ENCODE measurements at regions not wholly inside any gene's neighbourhood (a gene's known extent, or its start where the extent isn't known, plus 50 kb on each side); places are given as distances from the start of the nearest gene placed in this dataset.

DNA sequence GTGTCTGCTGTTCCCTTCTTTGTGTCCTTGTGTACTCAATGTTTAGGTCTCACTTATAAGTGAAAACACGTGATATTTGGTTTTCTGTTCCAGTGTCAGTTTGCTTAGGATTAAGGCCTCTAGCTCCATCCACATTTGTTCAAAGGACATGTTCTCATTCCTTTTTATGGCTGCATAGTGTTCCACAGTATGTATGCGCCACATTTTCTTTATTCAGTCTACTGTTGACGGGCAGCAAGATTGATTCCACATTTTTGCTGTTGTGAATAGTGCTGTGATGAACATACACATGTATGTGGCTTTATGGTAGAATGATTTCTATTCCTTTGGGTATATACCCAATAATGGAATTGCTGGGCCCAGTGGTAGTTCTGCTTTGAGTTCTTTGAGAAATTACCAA is 122.7 kb upstream of the THBS1 start:
- TF ChIP-seq, protein P1, sequence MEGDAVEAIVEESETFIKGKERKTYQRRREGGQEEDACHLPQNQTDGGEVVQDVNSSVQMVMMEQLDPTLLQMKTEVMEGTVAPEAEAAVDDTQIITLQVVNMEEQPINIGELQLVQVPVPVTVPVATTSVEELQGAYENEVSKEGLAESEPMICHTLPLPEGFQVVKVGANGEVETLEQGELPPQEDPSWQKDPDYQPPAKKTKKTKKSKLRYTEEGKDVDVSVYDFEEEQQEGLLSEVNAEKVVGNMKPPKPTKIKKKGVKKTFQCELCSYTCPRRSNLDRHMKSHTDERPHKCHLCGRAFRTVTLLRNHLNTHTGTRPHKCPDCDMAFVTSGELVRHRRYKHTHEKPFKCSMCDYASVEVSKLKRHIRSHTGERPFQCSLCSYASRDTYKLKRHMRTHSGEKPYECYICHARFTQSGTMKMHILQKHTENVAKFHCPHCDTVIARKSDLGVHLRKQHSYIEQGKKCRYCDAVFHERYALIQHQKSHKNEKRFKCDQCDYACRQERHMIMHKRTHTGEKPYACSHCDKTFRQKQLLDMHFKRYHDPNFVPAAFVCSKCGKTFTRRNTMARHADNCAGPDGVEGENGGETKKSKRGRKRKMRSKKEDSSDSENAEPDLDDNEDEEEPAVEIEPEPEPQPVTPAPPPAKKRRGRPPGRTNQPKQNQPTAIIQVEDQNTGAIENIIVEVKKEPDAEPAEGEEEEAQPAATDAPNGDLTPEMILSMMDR (IDR thresholded peaks at IDR 0.05; ENCODE audit: unreplicated experiment in 3 of 3): no peak
- Mint-ChIP-seq H3K9me3 (peaks cover 2% of the 10 kb centered on the region), H3K27me3 (ENCODE audit: low read depth) (peaks cover 5% of the 10 kb centered on the region), H3K4me3 (no peak overlapping the region), H3K36me3 (ENCODE audit: low read depth) (no peaks in the 10 kb centered on the region), H3K27ac (no peak overlapping the region), H3K4me1 (peaks cover 46% of the 10 kb centered on the region)

- Mint-ChIP-seq H3K4me1 (peaks cover 40% of the 10 kb centered on the region), H3K4me3 (no peak overlapping the region), H3K36me3 (ENCODE audit: low read depth) (no peaks in the 10 kb centered on the region), H3K9me3 (peaks cover 2% of the 10 kb centered on the region), H3K27ac (no peak overlapping the region), H3K27me3 (ENCODE audit: low read depth) (peaks cover 5% of the 10 kb centered on the region)
- TF ChIP-seq, protein P1 (IDR thresholded peaks at IDR 0.05; ENCODE audit: unreplicated experiment in 3 of 3): no peak
Observed at GRCh38 chr15:39459548-39459947, 121.3 kb upstream of the THBS1 start.

- Mint-ChIP-seq H3K36me3 (ENCODE audit: low read depth) (no peaks in the 10 kb centered on the region), H3K27me3 (ENCODE audit: low read depth) (peaks cover 5% of the 10 kb centered on the region), H3K4me3 (no peak overlapping the region), H3K27ac (peak overlapping the region in 1 of 3 experiments; percentile 78), H3K4me1 (peaks cover 28% of the 10 kb centered on the region), H3K9me3 (peaks cover 2% of the 10 kb centered on the region)
- TF ChIP-seq, protein P1 (IDR thresholded peaks at IDR 0.05; ENCODE audit: unreplicated experiment in 3 of 3): no peak
Observed at GRCh38 chr15:39460748-39461147, 120.1 kb upstream of the THBS1 start.

DNA sequence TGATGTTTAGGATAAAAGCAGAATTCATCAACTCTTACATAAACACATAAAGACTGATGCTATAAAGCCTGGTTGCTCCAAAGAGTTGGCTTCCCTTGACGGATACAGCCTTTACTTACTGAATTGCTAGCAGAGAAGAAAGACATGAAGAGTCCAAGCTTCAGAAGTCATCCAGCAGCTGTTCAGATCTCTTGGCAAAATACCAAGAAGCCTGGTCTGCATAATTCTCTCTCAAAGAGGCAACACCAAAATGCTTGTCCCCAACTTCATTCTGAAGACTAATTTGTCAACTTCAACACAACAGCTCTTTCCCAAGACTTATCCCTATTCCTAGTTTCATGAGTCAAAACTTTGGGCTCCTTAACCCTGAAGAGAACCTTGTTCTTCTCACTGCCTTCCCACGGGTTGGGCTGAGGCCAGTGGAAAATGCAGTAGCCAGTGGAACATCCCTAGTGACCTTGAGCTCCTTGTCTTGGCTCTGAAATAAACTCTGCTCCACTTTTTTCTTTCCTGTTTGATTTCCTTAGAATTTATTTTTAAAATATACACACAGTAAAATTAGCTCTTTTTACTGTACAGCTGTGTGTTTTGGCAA is 119.2 kb upstream of the THBS1 start:
- peaks cover 2% of the 10 kb centered on the region for H3K9me3 Mint-ChIP-seq
- H3K4me1 Mint-ChIP-seq: peaks cover 20% of the 10 kb centered on the region
- peaks cover 5% of the 10 kb centered on the region for H3K27me3 Mint-ChIP-seq (ENCODE audit: low read depth)
- no peaks in the 10 kb centered on the region for H3K36me3 Mint-ChIP-seq (ENCODE audit: low read depth)
- peak overlapping the region; percentile 38 to 87 (median 78) for H3K27ac Mint-ChIP-seq
- TF ChIP-seq, protein P1 (IDR thresholded peaks at IDR 0.05; ENCODE audit: unreplicated experiment in 3 of 3): no peak
- no peak overlapping the region for H3K4me3 Mint-ChIP-seq

DNA sequence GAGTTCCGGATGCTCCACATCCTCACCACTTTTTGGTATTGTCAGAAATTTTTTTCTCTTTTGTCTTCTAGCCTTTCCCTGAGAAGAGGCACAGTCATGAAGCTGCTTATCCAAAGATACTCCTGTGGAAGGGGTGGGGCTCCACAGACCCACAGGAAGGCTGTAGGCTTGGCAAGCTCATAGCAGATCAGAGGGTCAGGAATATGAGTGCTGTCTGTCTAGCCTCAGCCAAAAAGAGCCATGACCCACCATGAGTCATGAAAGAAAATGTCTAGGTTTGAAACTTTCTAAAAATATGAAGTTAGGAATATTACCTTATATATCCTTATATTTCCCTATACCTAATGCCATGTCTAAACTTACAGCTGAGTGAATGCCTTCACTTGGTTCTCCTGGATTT is 118.2 kb upstream of the THBS1 start:
- no peak overlapping the region for H3K4me3 Mint-ChIP-seq
- H3K27me3 Mint-ChIP-seq (ENCODE audit: low read depth): peaks cover 5% of the 10 kb centered on the region
- H3K27ac Mint-ChIP-seq: no peak overlapping the region
- no peaks in the 10 kb centered on the region for H3K36me3 Mint-ChIP-seq (ENCODE audit: low read depth)
- TF ChIP-seq, protein P1 (IDR thresholded peaks at IDR 0.05; ENCODE audit: unreplicated experiment in 3 of 3): no peak
- peaks cover 2% of the 10 kb centered on the region for H3K9me3 Mint-ChIP-seq
- H3K4me1 Mint-ChIP-seq: peaks cover 20% of the 10 kb centered on the region
